ENCODE measurements at regions not wholly inside any gene's neighbourhood (a gene's known extent, or its start where the extent isn't known, plus 50 kb on each side); places are given as distances from the start of the nearest gene placed in this dataset.

- Histone ChIP-seq H3K4me3 (ENCODE audit: low read length) (no peak overlapping the region), H3K79me2 (ENCODE audit: control insufficient read depth, low read length) (no peaks in the 10 kb centered on the region), H3K4me1 (ENCODE audit: control insufficient read depth, low read length) (no peaks in the 10 kb centered on the region), H3K36me3 (ENCODE audit: control insufficient read depth, low read length) (no peaks in the 10 kb centered on the region), H3K27me3 (ENCODE audit: control insufficient read depth, low read length) (peaks cover 20% of the 10 kb centered on the region), H3F3A (ENCODE audit: control insufficient read depth, insufficient read depth) (no peaks in the 10 kb centered on the region), H3K9me2 (replicated peaks; ENCODE audit: control insufficient read depth, low read length) (no peaks in the 10 kb centered on the region), H3K4me2 (ENCODE audit: low read length) (no peak overlapping the region), H3K9me3 (ENCODE audit: control insufficient read depth, insufficient read depth, low read length) (no peaks in the 10 kb centered on the region), H4K20me1 (ENCODE audit: control insufficient read depth, insufficient read depth, low read depth, low read length) (no peaks in the 10 kb centered on the region), H3K27ac (ENCODE audit: low read depth, low read length) (no peak overlapping the region)
- TF ChIP-seq CTCF (IDR thresholded peaks at IDR 0.05; ENCODE audit: low read depth, low read length, poor library complexity, severe bottlenecking) (no peak), EZH2phosphoT487 (IDR thresholded peaks at IDR 0.05; ENCODE audit: borderline replicate concordance, low read length) (no peak)
Observed at GRCh38 chr20:40540166-40540565, 148.9 kb downstream of the MAFB start.

- Histone ChIP-seq H3K4me2 (ENCODE audit: low read length) (no peak overlapping the region), H4K20me1 (ENCODE audit: control insufficient read depth, insufficient read depth, low read depth, low read length) (no peaks in the 10 kb centered on the region), H3K9me2 (replicated peaks; ENCODE audit: control insufficient read depth, low read length) (no peaks in the 10 kb centered on the region), H3F3A (ENCODE audit: control insufficient read depth, insufficient read depth) (no peaks in the 10 kb centered on the region), H3K9me3 (ENCODE audit: control insufficient read depth, insufficient read depth, low read length) (no peaks in the 10 kb centered on the region), H3K79me2 (ENCODE audit: control insufficient read depth, low read length) (no peaks in the 10 kb centered on the region), H3K36me3 (ENCODE audit: control insufficient read depth, low read length) (no peaks in the 10 kb centered on the region), H3K4me3 (ENCODE audit: low read length) (no peak overlapping the region), H3K27me3 (ENCODE audit: control insufficient read depth, low read length) (peaks cover 20% of the 10 kb centered on the region), H3K4me1 (ENCODE audit: control insufficient read depth, low read length) (no peaks in the 10 kb centered on the region), H3K27ac (ENCODE audit: low read depth, low read length) (no peak overlapping the region)
- no peak for TF ChIP-seq CTCF (IDR thresholded peaks at IDR 0.05; ENCODE audit: low read depth, low read length, poor library complexity, severe bottlenecking)
Observed at GRCh38 chr20:40538131-40538530, 150.9 kb downstream of the MAFB start.

GRCh38 chr20:40536808-40537207 is 152.2 kb downstream of the MAFB start:
- TF ChIP-seq EZH2phosphoT487 (IDR thresholded peaks at IDR 0.05; ENCODE audit: borderline replicate concordance, low read length) = no peak
- TF ChIP-seq CTCF (IDR thresholded peaks at IDR 0.05; ENCODE audit: low read depth, low read length, poor library complexity, severe bottlenecking) = no peak
- Histone ChIP-seq H3K79me2 (ENCODE audit: control insufficient read depth, low read length) (no peaks in the 10 kb centered on the region), H3K4me3 (ENCODE audit: low read length) (no peak overlapping the region), H3K27ac (ENCODE audit: low read depth, low read length) (no peak overlapping the region), H3K36me3 (ENCODE audit: control insufficient read depth, low read length) (no peaks in the 10 kb centered on the region), H4K20me1 (ENCODE audit: control insufficient read depth, insufficient read depth, low read depth, low read length) (no peaks in the 10 kb centered on the region), H3F3A (ENCODE audit: control insufficient read depth, insufficient read depth) (no peaks in the 10 kb centered on the region), H3K27me3 (ENCODE audit: control insufficient read depth, low read length) (peaks cover 17% of the 10 kb centered on the region), H3K4me1 (ENCODE audit: control insufficient read depth, low read length) (no peaks in the 10 kb centered on the region), H3K9me3 (ENCODE audit: control insufficient read depth, insufficient read depth, low read length) (peaks cover 6% of the 10 kb centered on the region; the same call in 1 of the 2 replicates), H3K4me2 (ENCODE audit: low read length) (no peak overlapping the region), H3K9me2 (replicated peaks; ENCODE audit: control insufficient read depth, low read length) (no peaks in the 10 kb centered on the region)

GRCh38 chr20:40535816-40536215 is 153.2 kb downstream of the MAFB start:
- Histone ChIP-seq H3F3A (ENCODE audit: control insufficient read depth, insufficient read depth) (no peaks in the 10 kb centered on the region), H3K9me2 (replicated peaks; ENCODE audit: control insufficient read depth, low read length) (no peaks in the 10 kb centered on the region), H3K9me3 (ENCODE audit: control insufficient read depth, insufficient read depth, low read length) (peaks cover 14% of the 10 kb centered on the region; the same call in 1 of the 2 replicates), H3K79me2 (ENCODE audit: control insufficient read depth, low read length) (no peaks in the 10 kb centered on the region), H3K4me1 (ENCODE audit: control insufficient read depth, low read length) (no peaks in the 10 kb centered on the region), H4K20me1 (ENCODE audit: control insufficient read depth, insufficient read depth, low read depth, low read length) (no peaks in the 10 kb centered on the region), H3K36me3 (ENCODE audit: control insufficient read depth, low read length) (no peaks in the 10 kb centered on the region), H3K4me2 (ENCODE audit: low read length) (no peak overlapping the region), H3K27me3 (ENCODE audit: control insufficient read depth, low read length) (peaks cover 14% of the 10 kb centered on the region), H3K4me3 (ENCODE audit: low read length) (no peak overlapping the region), H3K27ac (ENCODE audit: low read depth, low read length) (no peak overlapping the region)
- TF ChIP-seq CTCF (IDR thresholded peaks at IDR 0.05; ENCODE audit: low read depth, low read length, poor library complexity, severe bottlenecking) = no peak
- no peak for TF ChIP-seq EZH2phosphoT487 (IDR thresholded peaks at IDR 0.05; ENCODE audit: borderline replicate concordance, low read length)

Data from DOHH2 (cell line).